Trophoblast cell (in vitro differentiated cells and primary cell): ENCODE measurements at regions not wholly inside any gene's neighbourhood (a gene's known extent, or its start where the extent isn't known, plus 50 kb on each side); places are given as distances from the start of the nearest gene placed in this dataset.

ENCODE experiments used
- DNase-seq, 2 donors: peaks; one replicate each; pipeline ENCODE4 v3.0.0-alpha.2; 2016
- H2AFZ ChIP-seq: 2 replicates; pipeline ENCODE4 v1.6.1; 2013; ENCODE audit warnings: low read length, moderate library complexity, mild to moderate bottlenecking; ENCODE audit not compliant: insufficient read depth, poor library complexity
- H2AK5ac ChIP-seq: 2 replicates; pipeline ENCODE4 v1.6.1; 2013; ENCODE audit warnings: mild to moderate bottlenecking, low read length
- H2BK120ac ChIP-seq: 2 replicates; pipeline ENCODE4 v1.6.1; 2013; ENCODE audit warnings: low read length, mild to moderate bottlenecking, moderate library complexity; ENCODE audit not compliant: insufficient read depth, poor library complexity
- H2BK12ac ChIP-seq: 2 replicates; pipeline ENCODE4 v1.6.1; 2013; ENCODE audit warnings: mild to moderate bottlenecking, low read length, moderate library complexity
- H2BK5ac ChIP-seq: 2 replicates; pipeline ENCODE4 v1.6.1; 2013; ENCODE audit warnings: low read length, low read depth, moderate library complexity, mild to moderate bottlenecking; ENCODE audit not compliant: poor library complexity
- H3K14ac ChIP-seq: 2 replicates; pipeline ENCODE4 v1.6.1; 2013; ENCODE audit warnings: mild to moderate bottlenecking, low read length
- H3K18ac ChIP-seq: 2 replicates; pipeline ENCODE4 v1.6.1; 2013; ENCODE audit warnings: mild to moderate bottlenecking, low read length
- H3K23ac ChIP-seq: 2 replicates; pipeline ENCODE4 v1.6.1; 2013; ENCODE audit warnings: low read length
- H3K27ac ChIP-seq: 2 replicates; pipeline ENCODE4 v1.5.1; 2013; ENCODE audit warnings: low read depth, mild to moderate bottlenecking, inconsistent platforms, low read length, moderate library complexity
- H3K27me3 ChIP-seq: 2 replicates; pipeline ENCODE4 v1.6.1; 2013; ENCODE audit warnings: inconsistent platforms, mild to moderate bottlenecking, low read length, moderate library complexity; ENCODE audit not compliant: insufficient read depth
- H3K36me3 ChIP-seq, 2 experiments: 1 replicate in 1 of 2; 2 replicates in 1 of 2; pipeline ENCODE4 v1.6.1; 2013; ENCODE audit warnings: low read length in 2 of 2, mild to moderate bottlenecking in 2 of 2, moderate library complexity in 1 of 2; ENCODE audit not compliant: insufficient read depth in 2 of 2, control insufficient read depth in 1 of 2
- H3K4ac ChIP-seq: 2 replicates; pipeline ENCODE4 v1.6.1; 2013; ENCODE audit warnings: low read depth, mild to moderate bottlenecking, low read length, moderate library complexity
- H3K4me1 ChIP-seq, 2 experiments: 1 replicate in 1 of 2; 2 replicates in 1 of 2; pipeline ENCODE4 v1.6.1; 2013; ENCODE audit warnings: low read length in 2 of 2, mild to moderate bottlenecking in 2 of 2, moderate library complexity in 1 of 2; ENCODE audit not compliant: insufficient read depth in 2 of 2, control insufficient read depth in 1 of 2
- H3K4me2 ChIP-seq: 2 replicates; pipeline ENCODE4 v1.6.1; 2013; ENCODE audit warnings: inconsistent platforms, mild to moderate bottlenecking, low read length, moderate library complexity
- H3K4me3 ChIP-seq: 2 replicates; pipeline ENCODE4 v1.5.1; 2013; ENCODE audit warnings: mild to moderate bottlenecking, low read depth, low read length, inconsistent platforms
- H3K79me1 ChIP-seq: one replicate; pipeline ENCODE4 v1.6.1; 2013; ENCODE audit warnings: low read length
- H3K79me2 ChIP-seq: 2 replicates; pipeline ENCODE4 v1.6.1; 2013; ENCODE audit warnings: low read length, mild to moderate bottlenecking; ENCODE audit not compliant: control insufficient read depth, insufficient read depth, poor library complexity
- H3K9ac ChIP-seq: 2 replicates; pipeline ENCODE4 v1.6.1; 2013; ENCODE audit warnings: mild to moderate bottlenecking, low read length
- H3K9me3 ChIP-seq: 2 replicates; pipeline ENCODE4 v1.6.1; 2013; ENCODE audit warnings: low read depth, mild to moderate bottlenecking, control low read depth, inconsistent platforms, low read length; ENCODE audit not compliant: insufficient read depth
- H4K12ac ChIP-seq: 2 replicates; pipeline ENCODE4 v1.6.1; 2013; ENCODE audit warnings: low read depth, mild to moderate bottlenecking, low read length, moderate library complexity
- H4K8ac ChIP-seq: 2 replicates; pipeline ENCODE4 v1.6.1; 2013; ENCODE audit warnings: low read depth, mild to moderate bottlenecking, low read length, moderate library complexity
- H4K91ac ChIP-seq: one replicate; pipeline ENCODE4 v1.6.1; 2013; ENCODE audit warnings: low read depth, mild to moderate bottlenecking, low read length, moderate library complexity
- WGBS: extraction: QIAGEN DNeasy Blood & Tissue Kit; methylation state at CpG from one replicate; pipeline ENCODE4 v1.1.7; 2013; ENCODE audit warnings: missing lambda C conversion rate; ENCODE audit not compliant: insufficient read length, insufficient coverage; ENCODE audit errors: extremely low coverage; 5-methylcytosine and 5-hydroxymethylcytosine counted together

GRCh38 chr13:83753912-83754624 is 128.2 kb downstream of the SLITRK1 start:
- no peak for DNase-seq
- H2BK120ac ChIP-seq, result no peak overlapping the region
- no peak overlapping the region for H4K91ac ChIP-seq
- no peaks in the 10 kb centered on the region for H3K79me1 ChIP-seq
- H3K18ac ChIP-seq, result no peak overlapping the region
- H2BK5ac ChIP-seq, result no peak overlapping the region
- H4K12ac ChIP-seq, result no peak overlapping the region
- no peaks in the 10 kb centered on the region for H3K36me3 ChIP-seq
- H2AK5ac ChIP-seq, result no peak overlapping the region
- no peaks in the 10 kb centered on the region for H3K4me1 ChIP-seq
- H3K9me3 ChIP-seq, result peaks cover 2% of the 10 kb centered on the region
- H3K27me3 ChIP-seq, result no peaks in the 10 kb centered on the region
- H4K8ac ChIP-seq, result no peak overlapping the region
- no peak overlapping the region for H3K4ac ChIP-seq
- no peak overlapping the region for H2BK12ac ChIP-seq
- no CpG with 5 or more reads among the region's 11 CpGs for WGBS
- H2AFZ ChIP-seq, result no peak overlapping the region
- H3K27ac ChIP-seq, result no peak overlapping the region
- no peak overlapping the region for H3K4me3 ChIP-seq
- no peak overlapping the region for H3K14ac ChIP-seq
- H3K79me2 ChIP-seq, result no peaks in the 10 kb centered on the region
- no peak overlapping the region for H3K23ac ChIP-seq
- H3K4me2 ChIP-seq, result no peak overlapping the region
- H3K9ac ChIP-seq, result no peak overlapping the region

- Histone ChIP-seq H3K36me3 (no peaks in the 10 kb centered on the region), H3K9me3 (peaks cover 2% of the 10 kb centered on the region), H3K27me3 (no peaks in the 10 kb centered on the region), H2BK120ac (no peak overlapping the region), H3K18ac (no peak overlapping the region), H2BK5ac (no peak overlapping the region), H2AFZ (no peak overlapping the region), H3K4ac (no peak overlapping the region), H2BK12ac (no peak overlapping the region), H4K91ac (no peak overlapping the region), H3K4me2 (no peak overlapping the region), H4K12ac (no peak overlapping the region), H3K9ac (no peak overlapping the region), H3K79me2 (no peaks in the 10 kb centered on the region), H3K27ac (no peak overlapping the region), H3K14ac (no peak overlapping the region), H3K23ac (no peak overlapping the region), H3K4me3 (no peak overlapping the region), H2AK5ac (no peak overlapping the region), H3K79me1 (no peaks in the 10 kb centered on the region), H4K8ac (no peak overlapping the region), H3K4me1 (no peaks in the 10 kb centered on the region)
- DNase-seq, result peak in 1 of 2 donors; percentile 15
- no CpG with 5 or more reads among the region's 4 CpGs for WGBS
Observed at GRCh38 chr13:83752141-83752540, 130.1 kb downstream of the SLITRK1 start.

DNA sequence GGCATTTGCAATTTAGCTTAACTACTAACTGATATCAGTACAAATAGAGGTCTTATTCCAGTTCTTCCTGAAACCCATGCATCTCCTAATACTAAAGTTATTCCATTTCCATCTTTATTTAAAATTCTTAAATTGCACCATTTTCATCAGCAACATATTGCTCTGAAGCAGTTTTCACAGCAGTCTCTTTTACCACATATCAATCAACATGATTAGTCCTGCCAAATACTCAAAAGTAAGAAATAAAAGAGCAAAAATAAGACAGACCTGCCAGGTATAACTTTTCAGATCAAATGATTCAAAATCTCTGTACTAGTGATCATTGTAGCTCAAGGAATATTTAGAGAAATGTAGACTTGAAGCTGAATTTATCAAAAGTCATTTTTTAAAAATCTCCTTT is 141.7 kb downstream of the SLITRK1 start:
- no peak for DNase-seq
- no peak overlapping the region for H2BK12ac ChIP-seq
- no peak overlapping the region for H2BK120ac ChIP-seq
- H3K14ac ChIP-seq, result no peak overlapping the region
- no peaks in the 10 kb centered on the region for H3K4me1 ChIP-seq
- no peak overlapping the region for H4K91ac ChIP-seq
- no peak overlapping the region for H3K27ac ChIP-seq
- no peak overlapping the region for H2BK5ac ChIP-seq
- H4K8ac ChIP-seq, result no peak overlapping the region
- H4K12ac ChIP-seq, result no peak overlapping the region
- no peaks in the 10 kb centered on the region for H3K9me3 ChIP-seq
- H3K4me2 ChIP-seq, result no peak overlapping the region
- H3K18ac ChIP-seq, result no peak overlapping the region
- no peaks in the 10 kb centered on the region for H3K36me3 ChIP-seq
- H3K79me1 ChIP-seq, result no peaks in the 10 kb centered on the region
- no peak overlapping the region for H3K23ac ChIP-seq
- H2AK5ac ChIP-seq, result no peak overlapping the region
- no peaks in the 10 kb centered on the region for H3K79me2 ChIP-seq
- no peak overlapping the region for H3K4me3 ChIP-seq
- no peak overlapping the region for H2AFZ ChIP-seq
- no peak overlapping the region for H3K4ac ChIP-seq
- H3K27me3 ChIP-seq, result no peaks in the 10 kb centered on the region
- H3K9ac ChIP-seq, result no peak overlapping the region

GRCh38 chr13:83738407-83738806 is 143.9 kb downstream of the SLITRK1 start:
- no peak overlapping the region for H3K27ac ChIP-seq
- H3K4me3 ChIP-seq, result no peak overlapping the region
- no peak overlapping the region for H3K4ac ChIP-seq
- no peak overlapping the region for H2AFZ ChIP-seq
- no peaks in the 10 kb centered on the region for H3K79me2 ChIP-seq
- no peak overlapping the region for H3K14ac ChIP-seq
- H2BK120ac ChIP-seq, result no peak overlapping the region
- no peak overlapping the region for H3K23ac ChIP-seq
- H4K91ac ChIP-seq, result no peak overlapping the region
- H3K9ac ChIP-seq, result no peak overlapping the region
- no peaks in the 10 kb centered on the region for H3K79me1 ChIP-seq
- H3K27me3 ChIP-seq, result no peaks in the 10 kb centered on the region
- H4K8ac ChIP-seq, result no peak overlapping the region
- no peaks in the 10 kb centered on the region for H3K9me3 ChIP-seq
- no peak overlapping the region for H2BK5ac ChIP-seq
- H3K36me3 ChIP-seq, result no peaks in the 10 kb centered on the region
- no peak overlapping the region for H2AK5ac ChIP-seq
- no peak overlapping the region for H3K18ac ChIP-seq
- no CpG with 5 or more reads among the region's 4 CpGs for WGBS
- H3K4me2 ChIP-seq, result no peak overlapping the region
- no peaks in the 10 kb centered on the region for H3K4me1 ChIP-seq
- no peak overlapping the region for H4K12ac ChIP-seq
- H2BK12ac ChIP-seq, result no peak overlapping the region
- no peak for DNase-seq
